Upper lobe of left lung (tissue), 4 donors: ENCODE measurements at regions not wholly inside any gene's neighbourhood (a gene's known extent, or its start where the extent isn't known, plus 50 kb on each side); places are given as distances from the start of the nearest gene placed in this dataset.

Experiments
- CTCF ChIP-seq, 6 experiments: fragments of 450-650 bp in 4 of 6; fragments of 200-600 bp in 2 of 6; sonication (generic) in 2 of 6; IDR thresholded peaks; one replicate each; pipeline ENCODE4 v1.5.1; 2016 to 2019; ENCODE audit warnings: antibody characterized with exemption in 6 of 6
- POLR2A ChIP-seq, 4 donors: fragments of 450-650 bp; IDR thresholded peaks; one replicate each; pipeline ENCODE4 v1.5.1; 2016 to 2017; ENCODE audit warnings: antibody characterized with exemption in 4 of 4, mild to moderate bottlenecking in 2 of 4

- TF ChIP-seq POLR2A (IDR thresholded peaks at IDR 0.05) (no peak), CTCF (IDR thresholded peaks at IDR 0.05) (no peak)
Observed at GRCh38 chr5:28328681-28329080, 1290.3 kb upstream of the CDH9 start.
